GM12878 (cell line): ENCODE measurements at regions not wholly inside any gene's neighbourhood (a gene's known extent, or its start where the extent isn't known, plus 50 kb on each side); places are given as distances from the start of the nearest gene placed in this dataset.

Experiments
- ETV6 ChIP-seq, 2 experiments: fragments of 450-650 bp in 1 of 2; IDR thresholded peaks in 1 of 2; conservative IDR thresholded peaks in 1 of 2; 2 replicates each; pipeline ENCODE4 v1.6.1; 2014; ENCODE audit warnings: antibody characterized with exemption in 1 of 2, borderline replicate concordance in 1 of 2, low read depth in 1 of 2, mild to moderate bottlenecking in 1 of 2, moderate library complexity in 1 of 2
- MYB ChIP-seq: fragments of 150-350 bp; IDR thresholded peaks from 2 replicates; pipeline ENCODE4 v1.6.1; 2014; ENCODE audit warnings: mild to moderate bottlenecking, low read depth, low read length, borderline replicate concordance
- POLR2A ChIP-seq: IDR thresholded peaks from 2 replicates; pipeline ENCODE4 v1.6.1; 2011; ENCODE audit warnings: low read depth, mild to moderate bottlenecking, low read length
- POLR2AphosphoS5 ChIP-seq: IDR thresholded peaks from 2 replicates; pipeline ENCODE4 v1.6.1; 2011; ENCODE audit warnings: mild to moderate bottlenecking, low read length, inconsistent platforms
- SP1 ChIP-seq: IDR thresholded peaks from one replicate; pipeline ENCODE4 v1.6.1; 2011; ENCODE audit warnings: low read depth, low read length
- TF ChIP-seq, protein P1 (sequence below), 3 experiments: IDR thresholded peaks in 2 of 3; conservative IDR thresholded peaks in 1 of 3; 2 replicates each; pipeline ENCODE4 v1.5.1; 2011; ENCODE audit warnings: low read depth in 3 of 3, low read length in 3 of 3, mild to moderate bottlenecking in 3 of 3, control low read depth in 2 of 3, moderate library complexity in 2 of 3, inconsistent platforms in 1 of 3, mixed read lengths in 1 of 3; ENCODE audit not compliant: control insufficient read depth in 2 of 3, insufficient read depth in 1 of 3; ENCODE audit errors: extremely low read depth in 1 of 3

- TF ChIP-seq SP1, result no peak
- TF ChIP-seq MYB, result no peak
- TF ChIP-seq POLR2A, result no peak
- TF ChIP-seq ETV6 (conservative IDR thresholded peaks at IDR 0.05 in 1 of 2, IDR thresholded peaks at IDR 0.05 in 1 of 2; ENCODE audit: borderline replicate concordance in 1 of 2, low read depth in 1 of 2), result no peak
- no peak for TF ChIP-seq POLR2AphosphoS5
- TF ChIP-seq, protein P1, sequence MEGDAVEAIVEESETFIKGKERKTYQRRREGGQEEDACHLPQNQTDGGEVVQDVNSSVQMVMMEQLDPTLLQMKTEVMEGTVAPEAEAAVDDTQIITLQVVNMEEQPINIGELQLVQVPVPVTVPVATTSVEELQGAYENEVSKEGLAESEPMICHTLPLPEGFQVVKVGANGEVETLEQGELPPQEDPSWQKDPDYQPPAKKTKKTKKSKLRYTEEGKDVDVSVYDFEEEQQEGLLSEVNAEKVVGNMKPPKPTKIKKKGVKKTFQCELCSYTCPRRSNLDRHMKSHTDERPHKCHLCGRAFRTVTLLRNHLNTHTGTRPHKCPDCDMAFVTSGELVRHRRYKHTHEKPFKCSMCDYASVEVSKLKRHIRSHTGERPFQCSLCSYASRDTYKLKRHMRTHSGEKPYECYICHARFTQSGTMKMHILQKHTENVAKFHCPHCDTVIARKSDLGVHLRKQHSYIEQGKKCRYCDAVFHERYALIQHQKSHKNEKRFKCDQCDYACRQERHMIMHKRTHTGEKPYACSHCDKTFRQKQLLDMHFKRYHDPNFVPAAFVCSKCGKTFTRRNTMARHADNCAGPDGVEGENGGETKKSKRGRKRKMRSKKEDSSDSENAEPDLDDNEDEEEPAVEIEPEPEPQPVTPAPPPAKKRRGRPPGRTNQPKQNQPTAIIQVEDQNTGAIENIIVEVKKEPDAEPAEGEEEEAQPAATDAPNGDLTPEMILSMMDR (IDR thresholded peaks at IDR 0.05 in 2 of 3, conservative IDR thresholded peaks at IDR 0.05 in 1 of 3; ENCODE audit: control insufficient read depth in 2 of 3, extremely low read depth in 1 of 3, insufficient read depth in 1 of 3, low read depth in 3 of 3, low read length in 3 of 3), result no peak
Observed at GRCh38 chr4:30429813-30430761, 290.1 kb upstream of the PCDH7 start.
